HUDEP-2 (cell line): ENCODE measurements at regions not wholly inside any gene's neighbourhood (a gene's known extent, or its start where the extent isn't known, plus 50 kb on each side); places are given as distances from the start of the nearest gene placed in this dataset.
"Not testable (repeated sequence)": the region's sequence is repeated elsewhere in the genome, so short reads cannot be mapped to it uniquely, and the experiment has no call there.

Experiments
- DNase-seq, 76 experiments: peaks; one replicate each; lab custom pipeline; 2025; ENCODE audit not compliant: unreplicated experiment in 76 of 76; lab: John Stamatoyannopoulos, UW

- DNase-seq = not testable (repeated sequence)
Observed at GRCh38 chr7:26424319-26424718, 132.7 kb downstream of the SNX10 start.

GRCh38 chr7:26425655-26426054, 134.0 kb downstream of the SNX10 start:
- DNase-seq = no peak

- DNase-seq = no peak
Observed at GRCh38 chr7:26426096-26426495, 134.4 kb downstream of the SNX10 start.

GRCh38 chr7:26428571-26428970, 136.9 kb downstream of the SNX10 start:
- no peak for DNase-seq

- no peak for DNase-seq
Observed at GRCh38 chr7:26429168-26429567, 137.5 kb downstream of the SNX10 start.

GRCh38 chr7:26434974-26435373, 143.3 kb downstream of the SNX10 start:
- no peak for DNase-seq

- DNase-seq = no peak
Observed at GRCh38 chr7:26437003-26437532, 145.4 kb downstream of the SNX10 start.

GRCh38 chr7:26438078-26438477, 146.4 kb downstream of the SNX10 start:
- DNase-seq = no peak

GRCh38 chr7:26439521-26440232, 148.0 kb downstream of the SNX10 start:
- DNase-seq = no peak

- no peak for DNase-seq
Observed at GRCh38 chr7:26440233-26441001, 148.8 kb downstream of the SNX10 start.

GRCh38 chr7:26441002-26441521, 149.4 kb downstream of the SNX10 start:
- DNase-seq = no peak

- no peak for DNase-seq
Observed at GRCh38 chr7:26441611-26442277, 150.1 kb downstream of the SNX10 start.

- no peak for DNase-seq
Observed at GRCh38 chr7:26443006-26443405, 151.3 kb downstream of the SNX10 start.

GRCh38 chr7:26443751-26444150, 152.1 kb downstream of the SNX10 start:
- DNase-seq = no peak

GRCh38 chr7:26444555-26444954, 152.9 kb downstream of the SNX10 start:
- DNase-seq = no peak

- no peak for DNase-seq
Observed at GRCh38 chr7:26447116-26447515, 155.5 kb downstream of the SNX10 start.

- no peak for DNase-seq
Observed at GRCh38 chr7:26449175-26450165, 157.8 kb downstream of the SNX10 start.

GRCh38 chr7:26451997-26452396, 160.3 kb downstream of the SNX10 start:
- no peak for DNase-seq

GRCh38 chr7:26454180-26454579, 162.5 kb downstream of the SNX10 start:
- DNase-seq = no peak
